H1 (cell line): ENCODE measurements at regions not wholly inside any gene's neighbourhood (a gene's known extent, or its start where the extent isn't known, plus 50 kb on each side); places are given as distances from the start of the nearest gene placed in this dataset.

ENCODE experiments used
- CBX8 ChIP-seq: fragments of 300-800, 300-1000 bp; sonication (generic); IDR thresholded peaks from 2 replicates; pipeline ENCODE4 v1.7.1; 2016; ENCODE audit warnings: low read depth, low read length, borderline replicate concordance
- TEAD4 ChIP-seq: IDR thresholded peaks from 2 replicates; pipeline ENCODE4 v1.6.1; 2012; ENCODE audit warnings: low read depth, low read length, inconsistent platforms, mixed read lengths

GRCh38 chr15:21261965-21262850 is 178.1 kb downstream of the POTEB3 start (continued):
- TF ChIP-seq CBX8 (no peak), TEAD4 (no peak)
